Testis (tissue), 2 donors: ENCODE measurements at regions not wholly inside any gene's neighbourhood (a gene's known extent, or its start where the extent isn't known, plus 50 kb on each side); places are given as distances from the start of the nearest gene placed in this dataset.

Experiments used
- DNase-seq: peaks from one replicate; pipeline ENCODE4 v3.0.0-alpha.2; 2019
- H3K27ac ChIP-seq, 2 donors: fragments of 200-600 bp; sonication (generic); one replicate each; pipeline ENCODE4 v1.5.1; 2019
- H3K27me3 ChIP-seq: fragments of 200-600 bp; sonication (generic); one replicate; pipeline ENCODE4 v1.5.1; 2019
- H3K36me3 ChIP-seq: fragments of 200-600 bp; sonication (generic); one replicate; pipeline ENCODE4 v1.5.1; 2017; ENCODE audit warnings: low read depth; ENCODE audit errors: missing control alignments
- H3K4me1 ChIP-seq: fragments of 200-600 bp; sonication (generic); one replicate; pipeline ENCODE4 v1.5.1; 2019
- H3K4me3 ChIP-seq, 2 donors: fragments of 200-600 bp; sonication (generic); one replicate each; pipeline ENCODE4 v1.5.1; 2017 to 2019
- H3K9me3 ChIP-seq: fragments of 200-600 bp; sonication (generic); one replicate; pipeline ENCODE4 v1.5.1; 2017
- CTCF ChIP-seq, 3 experiments: fragments of 450-650 bp in 2 of 3; fragments of 200-600 bp in 1 of 3; sonication (generic) in 1 of 3; IDR thresholded peaks; one replicate each; pipeline ENCODE4 v1.5.1; 2016 to 2019; ENCODE audit warnings: antibody characterized with exemption in 3 of 3, mild to moderate bottlenecking in 2 of 3, moderate library complexity in 1 of 3
- POLR2A ChIP-seq: fragments of 450-650 bp; IDR thresholded peaks from one replicate; pipeline ENCODE4 v1.6.1; 2017; ENCODE audit warnings: antibody characterized with exemption, mild to moderate bottlenecking, moderate library complexity
- WGBS, 2 donors: methylation state at CpG; one replicate each; pipeline ENCODE4 v1.1.5; 2018; 5-methylcytosine and 5-hydroxymethylcytosine counted together
- intact Hi-C: fragments of 100-400 bp; cut with DNase I; formaldehyde crosslinking; loops from one replicate; pipeline ENCODE4 v1.15.1; 2023; ENCODE audit warnings: low total_unique reads

GRCh38 chr9:7229571-7229970, 471.8 kb downstream of the KDM4C start:
- intact Hi-C loops = no loop called here
- Histone ChIP-seq H3K36me3 (no peaks in the 10 kb centered on the region), H3K27me3 (no peaks in the 10 kb centered on the region), H3K9me3 (no peaks in the 10 kb centered on the region), H3K4me1 (no peaks in the 10 kb centered on the region), H3K27ac (no peak overlapping the region), H3K4me3 (no peak overlapping the region)
- TF ChIP-seq POLR2A (no peak), CTCF (IDR thresholded peaks at IDR 0.05) (no peak)
- 97 to 100% methylated on average over 2 of the region's 2 CpGs for WGBS, 2 donors
- no peak for DNase-seq

- TF ChIP-seq POLR2A (no peak), CTCF (IDR thresholded peaks at IDR 0.05) (no peak)
- Histone ChIP-seq H3K36me3 (no peaks in the 10 kb centered on the region), H3K27me3 (no peaks in the 10 kb centered on the region), H3K27ac (no peak overlapping the region), H3K4me1 (no peaks in the 10 kb centered on the region), H3K4me3 (no peak overlapping the region), H3K9me3 (no peaks in the 10 kb centered on the region)
- no peak for DNase-seq
- intact Hi-C loops = no loop called here
- WGBS, 2 donors = 88 to 94% methylated on average over 4 of the region's 4 CpGs
Measured at GRCh38 chr9:7228726-7229125, 471.0 kb downstream of the KDM4C start.

- WGBS, 2 donors = 84 to 86% methylated on average over 8 of the region's 8 CpGs
- no peak for DNase-seq
- no peak overlapping the region for H3K27ac ChIP-seq
- TF ChIP-seq CTCF (IDR thresholded peaks at IDR 0.05) = no peak
- no peak for TF ChIP-seq POLR2A
- intact Hi-C loops = no loop called here
- H3K9me3 ChIP-seq = no peaks in the 10 kb centered on the region
- H3K27me3 ChIP-seq = no peaks in the 10 kb centered on the region
- H3K4me3 ChIP-seq = no peak overlapping the region
- no peaks in the 10 kb centered on the region for H3K36me3 ChIP-seq
- no peaks in the 10 kb centered on the region for H3K4me1 ChIP-seq
Measured at GRCh38 chr9:7227951-7228350, 470.2 kb downstream of the KDM4C start.

- Histone ChIP-seq H3K4me3 (no peak overlapping the region), H3K36me3 (no peaks in the 10 kb centered on the region), H3K4me1 (no peaks in the 10 kb centered on the region), H3K9me3 (no peaks in the 10 kb centered on the region), H3K27ac (no peak overlapping the region), H3K27me3 (no peaks in the 10 kb centered on the region)
- no peak for DNase-seq
- TF ChIP-seq CTCF (IDR thresholded peaks at IDR 0.05) (no peak), POLR2A (no peak)
- WGBS, 2 donors = 76 to 81% methylated on average over 7 of the region's 7 CpGs
- intact Hi-C loops = no loop called here
Measured at GRCh38 chr9:7226007-7226640, 468.4 kb downstream of the KDM4C start.
